Astrocyte (in vitro differentiated cells and primary cell): ENCODE measurements at regions not wholly inside any gene's neighbourhood (a gene's known extent, or its start where the extent isn't known, plus 50 kb on each side); places are given as distances from the start of the nearest gene placed in this dataset.
A peak's percentile ranks its signal among the peaks of the same experiment; 100 is the strongest.

Experiments used
- DNase-seq: peaks from one replicate; pipeline ENCODE4 v3.0.0-alpha.2; 2010; ENCODE audit warnings: low read depth
- FAIRE-seq: peaks from 2 replicates; lab custom pipeline; 2011; peaks lifted over from hg19 to GRCh38; lab: Jason Lieb, UNC
- H2AFZ ChIP-seq: 2 replicates; pipeline ENCODE4 v1.6.0; 2012; ENCODE audit warnings: low read depth, low read length, inconsistent platforms
- H3K27ac ChIP-seq: 2 replicates; pipeline ENCODE4 v1.5.1; 2011; ENCODE audit warnings: low read depth, low read length, inconsistent platforms
- H3K27me3 ChIP-seq: 2 replicates; pipeline ENCODE4 v1.6.0; 2011; ENCODE audit warnings: low read length, inconsistent platforms; ENCODE audit not compliant: insufficient read depth
- H3K36me3 ChIP-seq: 2 replicates; pipeline ENCODE4 v1.5.1; 2011; ENCODE audit warnings: low read length, inconsistent platforms; ENCODE audit not compliant: insufficient read depth
- H3K4me1 ChIP-seq: 2 replicates; pipeline ENCODE4 v1.5.1; 2011; ENCODE audit warnings: low read length, inconsistent platforms; ENCODE audit not compliant: insufficient read depth
- H3K4me2 ChIP-seq: 2 replicates; pipeline ENCODE4 v1.6.0; 2012; ENCODE audit warnings: low read length, inconsistent platforms
- H3K4me3 ChIP-seq: 2 replicates; pipeline ENCODE4 v1.5.1; 2011; ENCODE audit warnings: low read depth, mild to moderate bottlenecking, low read length, inconsistent platforms; ENCODE audit not compliant: insufficient read depth
- H3K79me2 ChIP-seq: 2 replicates; pipeline ENCODE4 v1.6.0; 2012; ENCODE audit warnings: mild to moderate bottlenecking, low read length, inconsistent platforms; ENCODE audit not compliant: insufficient read depth
- H3K9ac ChIP-seq: 2 replicates; pipeline ENCODE4 v1.6.0; 2012; ENCODE audit warnings: mild to moderate bottlenecking, low read length, inconsistent platforms
- H3K9me3 ChIP-seq: 2 replicates; pipeline ENCODE4 v1.5.1; 2012; ENCODE audit warnings: low read depth, mild to moderate bottlenecking, low read length, inconsistent platforms; ENCODE audit not compliant: insufficient read depth
- H4K20me1 ChIP-seq: 2 replicates; pipeline ENCODE4 v1.6.0; 2012; ENCODE audit warnings: low read length, inconsistent platforms; ENCODE audit not compliant: insufficient read depth
- H3K27ac Mint-ChIP-seq: one replicate; pipeline ENCODE4 v1.8.0; 2021; ENCODE audit warnings: mild to moderate bottlenecking, mixed read lengths; ENCODE audit not compliant: unreplicated experiment
- H3K27me3 Mint-ChIP-seq: one replicate; pipeline ENCODE4 v1.8.0; 2021; ENCODE audit warnings: low read depth, mixed read lengths; ENCODE audit not compliant: unreplicated experiment
- H3K36me3 Mint-ChIP-seq: one replicate; pipeline ENCODE4 v1.8.0; 2021; ENCODE audit warnings: low read depth, mixed read lengths; ENCODE audit not compliant: unreplicated experiment
- H3K4me1 Mint-ChIP-seq: one replicate; pipeline ENCODE4 v1.8.0; 2021; ENCODE audit warnings: low read depth, mixed read lengths; ENCODE audit not compliant: unreplicated experiment
- H3K4me3 Mint-ChIP-seq: one replicate; pipeline ENCODE4 v1.8.0; 2021; ENCODE audit warnings: mild to moderate bottlenecking, moderate library complexity, mixed read lengths; ENCODE audit not compliant: unreplicated experiment
- H3K9me3 Mint-ChIP-seq: one replicate; pipeline ENCODE4 v1.8.0; 2021; ENCODE audit warnings: mild to moderate bottlenecking, mixed read lengths; ENCODE audit not compliant: unreplicated experiment
- CTCF ChIP-seq: IDR thresholded peaks from 2 replicates; pipeline ENCODE4 v1.5.1; 2011; ENCODE audit warnings: low read depth, mild to moderate bottlenecking, inconsistent platforms, low read length, moderate library complexity; ENCODE audit not compliant: insufficient read depth
- EZH2 ChIP-seq: IDR thresholded peaks from 2 replicates; pipeline ENCODE4 v1.6.1; 2012; ENCODE audit warnings: mild to moderate bottlenecking, low read length, inconsistent platforms; ENCODE audit not compliant: insufficient read depth

GRCh38 chr4:41346306-41347061 lies 89.8 kb downstream of the UCHL1 start:
- Histone ChIP-seq H3K79me2 (no peaks in the 10 kb centered on the region), H3K4me2 (no peak overlapping the region), H4K20me1 (no peaks in the 10 kb centered on the region), H2AFZ (no peak overlapping the region), H3K27me3 (no peaks in the 10 kb centered on the region), H3K4me1 (no peaks in the 10 kb centered on the region), H3K9me3 (no peaks in the 10 kb centered on the region), H3K9ac (no peak overlapping the region), H3K4me3 (no peak overlapping the region), H3K36me3 (no peaks in the 10 kb centered on the region), H3K27ac (no peak overlapping the region)
- Mint-ChIP-seq H3K4me3 (no peak overlapping the region), H3K27ac (no peak overlapping the region), H3K27me3 (no peaks in the 10 kb centered on the region), H3K36me3 (no peaks in the 10 kb centered on the region), H3K4me1 (no peaks in the 10 kb centered on the region), H3K9me3 (peaks cover 7% of the 10 kb centered on the region)
- FAIRE-seq: no peak
- TF ChIP-seq CTCF: no peak
- TF ChIP-seq EZH2: no peak
- no peak for DNase-seq

GRCh38 chr4:41349021-41349420 lies 92.3 kb downstream of the UCHL1 start:
- no peak overlapping the region for H3K4me3 ChIP-seq
- no peaks in the 10 kb centered on the region for H3K36me3 ChIP-seq
- DNase-seq (no peak), FAIRE-seq (no peak)
- H3K9me3 Mint-ChIP-seq: peaks cover 6% of the 10 kb centered on the region
- H3K27ac Mint-ChIP-seq: no peak overlapping the region
- H3K27me3 Mint-ChIP-seq: peaks cover 5% of the 10 kb centered on the region
- no peak overlapping the region for H3K4me2 ChIP-seq
- H4K20me1 ChIP-seq: no peaks in the 10 kb centered on the region
- H3K4me1 Mint-ChIP-seq: no peaks in the 10 kb centered on the region
- H3K36me3 Mint-ChIP-seq: no peaks in the 10 kb centered on the region
- no peak overlapping the region for H3K4me3 Mint-ChIP-seq
- no peak overlapping the region for H3K9ac ChIP-seq
- no peak overlapping the region for H2AFZ ChIP-seq
- H3K79me2 ChIP-seq: no peaks in the 10 kb centered on the region
- H3K9me3 ChIP-seq: no peaks in the 10 kb centered on the region
- H3K27me3 ChIP-seq: no peaks in the 10 kb centered on the region
- H3K4me1 ChIP-seq: no peaks in the 10 kb centered on the region
- no peak for TF ChIP-seq CTCF
- no peak overlapping the region for H3K27ac ChIP-seq

- no peaks in the 10 kb centered on the region for H3K79me2 ChIP-seq
- H3K27ac ChIP-seq: no peak overlapping the region
- H3K27me3 ChIP-seq: peaks cover 29% of the 10 kb centered on the region
- H3K4me2 ChIP-seq: no peak overlapping the region
- FAIRE-seq (no peak), DNase-seq (peak; percentile 30)
- H3K36me3 ChIP-seq: no peaks in the 10 kb centered on the region
- Mint-ChIP-seq H3K36me3 (no peaks in the 10 kb centered on the region), H3K4me3 (peak overlapping the region; percentile 67), H3K9me3 (peaks cover 2% of the 10 kb centered on the region), H3K27me3 (peaks cover 25% of the 10 kb centered on the region), H3K4me1 (peaks cover 7% of the 10 kb centered on the region), H3K27ac (no peak overlapping the region)
- H4K20me1 ChIP-seq: no peaks in the 10 kb centered on the region
- no peak overlapping the region for H3K4me3 ChIP-seq
- no peak for TF ChIP-seq CTCF
- TF ChIP-seq EZH2: no peak
- no peak overlapping the region for H2AFZ ChIP-seq
- H3K9ac ChIP-seq: no peak overlapping the region
- H3K4me1 ChIP-seq: peaks cover 12% of the 10 kb centered on the region
- H3K9me3 ChIP-seq: no peaks in the 10 kb centered on the region
These were observed 102.1 kb downstream of the UCHL1 start for GRCh38 chr4:41358647-41359421.
